ENCODE measurements at regions not wholly inside any gene's neighbourhood (a gene's known extent, or its start where the extent isn't known, plus 50 kb on each side); places are given as distances from the start of the nearest gene placed in this dataset.
"Not testable (repeated sequence)": the region's sequence is repeated elsewhere in the genome, so short reads cannot be mapped to it uniquely, and the experiment has no call there.

DNA sequence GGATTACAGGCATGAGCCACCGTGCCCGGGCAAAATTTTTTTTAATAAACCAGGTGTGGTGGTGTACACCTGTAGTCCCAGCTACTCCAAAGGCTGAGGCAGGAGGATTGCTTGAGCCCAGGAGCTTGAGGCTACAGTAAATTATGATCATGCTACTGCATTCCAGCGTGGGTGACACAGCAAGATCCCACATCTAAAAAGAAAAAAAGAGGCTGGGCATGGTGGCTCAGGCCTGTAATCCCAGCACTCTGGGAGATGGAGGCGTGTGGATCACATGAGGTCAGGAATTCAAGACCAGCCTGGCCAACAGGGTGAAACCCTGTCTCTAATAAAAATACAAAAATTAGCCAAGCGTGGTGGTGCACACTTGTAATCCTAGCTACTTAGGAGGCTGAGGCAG lies 125.6 kb downstream of the ZNF281 start:
- H4K20me1 ChIP-seq (replicated peaks; ENCODE audit: control insufficient read depth, insufficient read depth, low read length); H3K27ac ChIP-seq (ENCODE audit: extremely low read depth, low read depth, low read length); H3K79me2 ChIP-seq (ENCODE audit: control insufficient read depth, insufficient read depth, low read length); CTCF ChIA-PET (ENCODE audit: low intra/inter-chr PET ratio); ATAC-seq; BruUV-seq (replicated peaks); H3K9me1 ChIP-seq (ENCODE audit: control insufficient read depth, insufficient read depth, low read length); H2AFZ ChIP-seq (ENCODE audit: low read depth, low read length); DNase-seq (ENCODE audit: extremely low read depth in 1 of 4, low spot score in 3 of 4); H3K36me3 ChIP-seq (ENCODE audit: control insufficient read depth, insufficient read depth, low read length); H3K4me2 ChIP-seq (ENCODE audit: insufficient read depth, low read length); FAIRE-seq; H3K9me3 ChIP-seq (replicated peaks; ENCODE audit: control insufficient read depth, insufficient read depth, low read depth, low read length); H3K4me3 ChIP-seq; H3K9ac ChIP-seq (ENCODE audit: insufficient read depth in 1 of 2, low read depth in 2 of 2, low read length in 2 of 2); H3K4me1 ChIP-seq (replicated peaks in 1 of 2; ENCODE audit: control insufficient read depth in 2 of 2, insufficient read depth in 2 of 2, low read length in 2 of 2): not testable (repeated sequence)
- intact Hi-C loops (cut with micrococcal nuclease): loop anchor here (5.0 kb wide), 1 partner anchor 228 kb away; no protein-coding TSS in a partner anchor
- in situ Hi-C loops (cut with MboI): loop anchor here (25.0 kb wide), 1 partner anchor 203 kb away; no protein-coding TSS in a partner anchor
- POLR2A ChIA-PET: interaction anchor here (0.8 to 1.2 kb wide), 2 partner anchors 9 to 22 kb away, joined by 3 read pairs; no protein-coding TSS in a partner anchor
- WGBS (ENCODE audit: insufficient coverage, low coverage, missing lambda C conversion rate): 3% methylated on average over 5 of the region's 5 CpGs
- H3K27me3 ChIP-seq (ENCODE audit: control insufficient read depth in 2 of 2, insufficient read depth in 2 of 2, low read length in 2 of 2): peaks cover 6 to 11% of the 10 kb centered on the region in 2 experiments; a peak in 3 of 5 replicates

DNA sequence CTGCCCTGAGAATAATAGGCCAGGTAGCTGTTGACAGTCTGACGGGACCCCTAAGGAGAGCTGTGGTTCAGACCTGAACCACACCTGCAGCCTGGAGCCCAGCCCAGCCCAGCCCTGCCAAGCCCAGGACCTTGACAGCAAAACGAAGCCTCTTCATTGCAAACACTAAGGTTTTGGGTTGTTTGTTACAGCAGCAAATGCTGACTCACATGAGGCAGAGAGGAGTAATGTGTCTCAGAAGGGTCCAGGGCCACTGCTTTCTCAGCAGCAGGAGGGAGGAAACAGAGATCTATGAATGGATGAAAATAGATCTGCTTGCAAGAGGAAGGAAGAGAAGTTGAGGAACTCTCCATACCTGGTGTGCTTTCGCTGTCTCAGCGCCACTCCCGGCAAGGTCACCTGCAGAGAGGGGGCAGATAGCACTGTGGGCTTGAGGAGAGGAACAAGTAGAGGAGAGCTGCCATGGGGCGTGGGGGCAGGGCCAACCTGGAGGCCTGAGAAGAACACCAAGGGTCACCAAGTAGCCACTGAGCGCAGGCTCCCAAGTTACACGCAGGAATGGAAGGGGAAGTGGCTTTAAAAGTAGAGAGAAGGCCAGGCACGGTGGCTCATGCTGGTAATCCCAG lies 127.2 kb downstream of the ZNF281 start:
- intact Hi-C loops (cut with micrococcal nuclease): loop anchor here (5.0 kb wide), 1 partner anchor 230 kb away; no protein-coding TSS in a partner anchor

More for the DNA sequence above, 127.2 kb downstream of the ZNF281 start:
- Histone ChIP-seq H3K4me1 (replicated peaks in 1 of 2; ENCODE audit: control insufficient read depth in 2 of 2, insufficient read depth in 2 of 2, low read length in 2 of 2) (no peaks in the 10 kb centered on the region), H2AFZ (ENCODE audit: low read depth, low read length) (no peak overlapping the region), H3K79me2 (ENCODE audit: control insufficient read depth, insufficient read depth, low read length) (no peaks in the 10 kb centered on the region), H3K9me3 (replicated peaks; ENCODE audit: control insufficient read depth, insufficient read depth, low read depth, low read length) (no peaks in the 10 kb centered on the region), H3K27ac (ENCODE audit: extremely low read depth, low read depth, low read length) (no peak overlapping the region), H3K4me2 (ENCODE audit: insufficient read depth, low read length) (no peak overlapping the region), H3K27me3 (ENCODE audit: control insufficient read depth in 2 of 2, insufficient read depth in 2 of 2, low read length in 2 of 2) (peaks cover 6 to 17% of the 10 kb centered on the region in 2 experiments; a peak in 3 of 5 replicates), H3K9ac (ENCODE audit: insufficient read depth in 1 of 2, low read depth in 2 of 2, low read length in 2 of 2) (no peak overlapping the region; a peak in 1 of 4 replicates), H3K4me3 (no peak overlapping the region), H3K9me1 (ENCODE audit: control insufficient read depth, insufficient read depth, low read length) (no peaks in the 10 kb centered on the region), H4K20me1 (replicated peaks; ENCODE audit: control insufficient read depth, insufficient read depth, low read length) (no peaks in the 10 kb centered on the region), H3K36me3 (ENCODE audit: control insufficient read depth, insufficient read depth, low read length) (no peaks in the 10 kb centered on the region)
- POLR2A ChIA-PET: interaction anchor here (0.7 to 0.9 kb wide), 2 partner anchors 9 to 220 kb away, joined by 3 to 5 read pairs; no protein-coding TSS in a partner anchor
- TF ChIP-seq ZNF551 (CRISPR knock-in tag; IDR thresholded peaks at IDR 0.05) (no peak), ZNF436 (CRISPR knock-in tag; IDR thresholded peaks at IDR 0.05) (no peak)
- BruUV-seq (replicated peaks): no TSS peak
- DNase-seq (ENCODE audit: extremely low read depth in 1 of 4, low spot score in 3 of 4) (no peak), ATAC-seq (no peak), FAIRE-seq (no peak)
- CTCF ChIA-PET (ENCODE audit: low intra/inter-chr PET ratio): no interaction called here
- in situ Hi-C loops (cut with MboI): loop anchor here (25.0 kb wide), 1 partner anchor 205 kb away; no protein-coding TSS in a partner anchor
- 0% methylated on average over 9 of the region's 9 CpGs for WGBS (ENCODE audit: insufficient coverage, low coverage, missing lambda C conversion rate)
